ENCODE measurements at regions not wholly inside any gene's neighbourhood (a gene's known extent, or its start where the extent isn't known, plus 50 kb on each side); places are given as distances from the start of the nearest gene placed in this dataset.

DNA sequence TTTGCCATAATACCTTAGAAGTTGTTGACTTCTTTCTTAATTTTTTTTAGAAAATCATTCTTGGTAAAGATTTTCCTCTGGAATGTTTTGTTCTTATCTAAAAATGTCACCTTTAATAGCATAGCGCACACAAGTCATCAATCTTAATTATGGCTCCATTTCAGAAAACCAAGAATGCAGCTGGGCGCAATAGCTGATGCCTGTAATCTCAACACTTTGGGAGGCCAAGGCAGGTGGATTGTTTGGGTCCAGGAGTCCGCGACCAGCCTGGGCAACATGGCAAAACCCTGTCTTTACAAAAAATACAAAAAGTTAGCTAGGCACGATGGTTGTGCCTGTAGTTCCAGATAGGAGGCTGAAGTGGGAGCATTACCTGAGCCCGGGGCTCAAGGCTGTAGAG, 125.6 kb upstream of the EOMES start:
- Histone ChIP-seq H4K20me1 (ENCODE audit: insufficient read depth, low read length) (no peaks in the 10 kb centered on the region), H3K9me3 (ENCODE audit: low read length) (peaks cover 12% of the 10 kb centered on the region), H3K27me3 (ENCODE audit: control insufficient read depth in 1 of 2, insufficient read depth in 2 of 2, low read length in 2 of 2) (no peaks in the 10 kb centered on the region), H3K79me2 (ENCODE audit: insufficient read depth, low read length) (no peaks in the 10 kb centered on the region), H3K4me2 (ENCODE audit: low read depth, low read length) (no peak overlapping the region), H3K9ac (ENCODE audit: insufficient read depth, low read depth, low read length) (no peak overlapping the region), H3K36me3 (replicated peaks in 1 of 2; ENCODE audit: control insufficient read depth in 1 of 2, insufficient read depth in 2 of 2, low read length in 2 of 2) (no peaks in the 10 kb centered on the region), H3K4me3 (replicated peaks in 1 of 3; ENCODE audit: insufficient read depth in 1 of 3, low read depth in 2 of 3, low read length in 3 of 3) (no peak overlapping the region), H3K27ac (ENCODE audit: extremely low read length, insufficient read depth, low read length) (no peak overlapping the region), H2AFZ (ENCODE audit: low read length) (no peak overlapping the region), H3K4me1 (ENCODE audit: insufficient read depth, low read length) (no peaks in the 10 kb centered on the region)
- WGBS (ENCODE audit: low lambda C conversion rate), result 15% methylated on average over 6 of the region's 6 CpGs
- DNase-seq (ENCODE audit: low spot score) (no peak), FAIRE-seq (no peak), ATAC-seq (no peak)
- BruUV-seq (replicated peaks), result no TSS peak
- ChIA-PET CTCF (ENCODE audit: low intra/inter-chr PET ratio, low total read pairs) (no interaction called here), POLR2A (no interaction called here)
- in situ Hi-C loops (cut with HindIII; ENCODE audit: extremely low pct_ligation_motif_present, low pct_unique_long_range_greater_than_20kb), result no loop called here
- intact Hi-C loops (cut with micrococcal nuclease; ENCODE audit: unreplicated experiment), result no loop called here
- TF ChIP-seq, protein P1, sequence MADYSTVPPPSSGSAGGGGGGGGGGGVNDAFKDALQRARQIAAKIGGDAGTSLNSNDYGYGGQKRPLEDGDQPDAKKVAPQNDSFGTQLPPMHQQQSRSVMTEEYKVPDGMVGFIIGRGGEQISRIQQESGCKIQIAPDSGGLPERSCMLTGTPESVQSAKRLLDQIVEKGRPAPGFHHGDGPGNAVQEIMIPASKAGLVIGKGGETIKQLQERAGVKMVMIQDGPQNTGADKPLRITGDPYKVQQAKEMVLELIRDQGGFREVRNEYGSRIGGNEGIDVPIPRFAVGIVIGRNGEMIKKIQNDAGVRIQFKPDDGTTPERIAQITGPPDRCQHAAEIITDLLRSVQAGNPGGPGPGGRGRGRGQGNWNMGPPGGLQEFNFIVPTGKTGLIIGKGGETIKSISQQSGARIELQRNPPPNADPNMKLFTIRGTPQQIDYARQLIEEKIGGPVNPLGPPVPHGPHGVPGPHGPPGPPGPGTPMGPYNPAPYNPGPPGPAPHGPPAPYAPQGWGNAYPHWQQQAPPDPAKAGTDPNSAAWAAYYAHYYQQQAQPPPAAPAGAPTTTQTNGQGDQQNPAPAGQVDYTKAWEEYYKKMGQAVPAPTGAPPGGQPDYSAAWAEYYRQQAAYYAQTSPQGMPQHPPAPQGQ (CRISPR knock-in tag; IDR thresholded peaks at IDR 0.05; ENCODE audit: borderline replicate concordance), result no peak
- TF ChIP-seq, protein P2, sequence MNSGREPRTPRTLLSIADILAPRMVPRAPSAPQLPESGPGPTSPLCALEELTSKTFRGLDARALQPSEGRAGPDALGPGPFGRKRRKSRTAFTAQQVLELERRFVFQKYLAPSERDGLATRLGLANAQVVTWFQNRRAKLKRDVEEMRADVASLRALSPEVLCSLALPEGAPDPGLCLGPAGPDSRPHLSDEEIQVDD (CRISPR knock-in tag; IDR thresholded peaks at IDR 0.05; ENCODE audit: borderline replicate concordance), result no peak
- no peak for TF ChIP-seq MTF1 (CRISPR knock-in tag; IDR thresholded peaks at IDR 0.05)
- TF ChIP-seq AHR (CRISPR knock-in tag; IDR thresholded peaks at IDR 0.05), result no peak
- no peak for TF ChIP-seq ZNF251 (CRISPR knock-in tag; IDR thresholded peaks at IDR 0.05)
- no peak for TF ChIP-seq TGIF2 (CRISPR knock-in tag; IDR thresholded peaks at IDR 0.05)
- no peak for TF ChIP-seq HMG20B (CRISPR knock-in tag; conservative IDR thresholded peaks at IDR 0.05)
- TF ChIP-seq ZNF468 (CRISPR knock-in tag; IDR thresholded peaks at IDR 0.05), result no peak
- no peak for TF ChIP-seq RFX1 (IDR thresholded peaks at IDR 0.05)
- no peak for TF ChIP-seq ZNF160 (CRISPR knock-in tag; IDR thresholded peaks at IDR 0.05)
- no peak for TF ChIP-seq SP140L (CRISPR knock-in tag; IDR thresholded peaks at IDR 0.05; ENCODE audit: borderline replicate concordance)

Measured in HepG2 (cell line).